NCI-H1048 (cell line): ENCODE measurements at regions not wholly inside any gene's neighbourhood (a gene's known extent, or its start where the extent isn't known, plus 50 kb on each side); places are given as distances from the start of the nearest gene placed in this dataset.
"Not testable (repeated sequence)": the region's sequence is repeated elsewhere in the genome, so short reads cannot be mapped to it uniquely, and the experiment has no call there.

Source experiments
- DNase-seq: peaks from one replicate; lab custom pipeline; 2025; lab: John Stamatoyannopoulos, UW

DNA sequence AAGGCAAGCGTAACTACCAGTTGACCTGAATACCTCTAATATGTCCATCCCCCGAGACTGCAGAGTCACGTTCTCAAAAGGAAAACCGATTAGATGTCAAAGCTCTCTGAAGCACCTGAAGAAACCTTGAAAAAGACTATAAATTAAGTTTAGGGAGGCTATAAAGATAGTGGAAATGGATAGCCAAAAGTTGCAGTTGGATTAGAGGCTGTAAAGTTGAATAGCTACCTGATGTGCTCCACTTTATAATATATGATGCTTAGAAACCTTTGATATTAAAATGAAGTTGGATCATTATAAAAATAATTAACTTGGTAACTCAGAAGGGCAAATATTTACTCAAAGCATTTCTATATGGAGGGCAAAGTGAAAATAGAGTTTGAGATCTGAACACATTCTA lies 506.6 kb upstream of the AGA start:
- no peak for DNase-seq

DNA sequence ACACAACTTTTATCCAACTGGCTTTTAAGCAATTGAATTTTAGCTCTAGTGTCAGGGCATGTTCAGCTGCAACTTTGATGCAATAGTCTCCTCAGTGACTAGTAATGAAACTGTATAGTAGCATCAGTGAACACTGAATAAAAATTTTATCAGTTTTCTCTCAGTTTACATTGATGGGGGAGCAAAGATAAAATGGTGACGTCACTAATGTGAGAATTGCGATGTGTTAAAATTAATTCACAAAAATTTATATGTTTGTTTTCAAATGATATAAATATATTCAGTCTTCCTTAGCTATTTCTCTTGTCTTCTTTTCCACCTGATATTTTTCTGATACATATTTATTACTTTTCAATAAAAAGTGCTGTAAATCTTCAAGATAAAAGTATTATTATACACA lies 508.8 kb upstream of the AGA start:
- DNase-seq, result no peak

DNA sequence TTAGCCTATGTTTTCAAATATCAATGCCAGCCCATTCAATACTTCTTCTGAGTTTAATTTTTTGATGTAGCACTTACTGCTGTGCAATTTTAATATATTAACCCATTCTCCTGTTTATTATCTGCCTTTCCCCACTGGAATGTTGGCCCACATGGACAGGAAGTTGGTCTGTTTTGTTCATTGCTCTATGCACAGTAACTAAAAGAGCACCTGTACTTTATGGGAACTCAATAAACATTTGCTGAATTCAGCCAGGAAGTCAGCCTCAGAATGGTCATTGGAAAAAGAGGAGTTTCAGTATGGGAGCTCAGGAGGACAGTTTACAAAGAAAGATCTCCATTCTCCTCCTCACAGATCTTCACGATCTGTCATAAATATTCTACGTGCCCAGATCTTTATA lies 510.5 kb upstream of the AGA start:
- no peak for DNase-seq

DNA sequence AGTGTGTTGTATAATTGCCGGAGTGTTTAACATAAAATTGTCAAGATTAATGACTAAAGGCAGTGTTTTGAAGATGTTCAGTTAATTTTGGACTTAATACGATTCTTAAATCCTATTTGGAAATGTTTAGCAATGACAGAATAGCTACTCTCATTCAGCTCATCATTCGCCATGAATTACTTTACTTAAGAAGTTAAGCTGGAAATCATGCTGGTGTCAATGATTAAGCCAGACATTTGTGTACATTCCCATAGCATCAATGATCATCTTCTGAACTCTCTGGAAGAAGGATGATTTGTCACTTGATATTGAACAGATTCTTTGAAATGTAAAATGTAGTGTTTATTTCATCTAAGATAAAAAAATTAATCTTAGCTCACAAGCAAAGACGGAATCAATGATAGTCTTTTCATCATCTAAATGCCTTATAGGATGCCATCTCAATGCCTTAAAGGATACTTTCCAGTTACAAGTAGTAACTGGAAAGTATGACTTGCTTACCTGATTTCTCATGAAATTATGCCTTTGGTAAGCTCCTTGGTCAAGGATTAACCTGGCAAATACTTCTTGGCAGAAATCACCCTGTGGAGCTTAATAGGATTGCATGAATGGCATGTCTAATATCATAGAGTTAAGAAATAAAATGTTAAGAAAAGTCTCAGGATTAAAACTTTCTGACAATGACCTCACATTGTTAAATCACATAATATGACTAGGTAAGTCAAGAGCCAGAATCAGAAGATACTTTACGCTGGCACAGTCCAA lies 515.5 kb upstream of the AGA start:
- DNase-seq, result no peak

- no peak for DNase-seq
Observed at GRCh38 chr4:177960566-177960965, 518.3 kb upstream of the AGA start.

DNA sequence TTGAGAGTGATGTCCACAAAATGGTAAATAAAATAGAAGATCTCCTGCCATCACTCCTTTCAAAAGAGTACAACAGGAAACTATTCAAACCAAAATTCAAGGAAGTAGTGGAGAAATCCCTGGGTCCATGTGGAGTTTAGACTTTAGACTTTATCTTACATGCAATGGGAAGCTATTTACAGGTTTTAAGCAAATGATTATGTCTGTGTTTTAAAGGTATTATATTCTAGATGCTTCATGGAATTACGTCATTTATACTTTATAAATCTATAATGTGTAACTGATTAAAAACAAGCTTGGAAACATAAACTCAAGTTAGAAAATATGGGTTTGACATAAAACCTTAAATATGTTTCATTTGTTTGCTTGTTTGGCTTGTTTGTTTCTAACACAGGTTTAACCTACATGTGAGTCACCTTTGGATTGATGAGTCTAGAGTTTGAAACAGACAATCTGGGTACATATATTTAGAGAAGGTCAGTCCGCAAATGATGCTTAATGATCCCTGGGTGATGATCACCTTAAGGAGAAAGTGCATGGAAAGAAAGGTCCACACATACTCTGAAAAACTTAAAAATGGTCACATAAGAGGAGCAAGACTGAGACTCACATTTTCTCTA lies 519.6 kb upstream of the AGA start:
- no peak for DNase-seq

DNA sequence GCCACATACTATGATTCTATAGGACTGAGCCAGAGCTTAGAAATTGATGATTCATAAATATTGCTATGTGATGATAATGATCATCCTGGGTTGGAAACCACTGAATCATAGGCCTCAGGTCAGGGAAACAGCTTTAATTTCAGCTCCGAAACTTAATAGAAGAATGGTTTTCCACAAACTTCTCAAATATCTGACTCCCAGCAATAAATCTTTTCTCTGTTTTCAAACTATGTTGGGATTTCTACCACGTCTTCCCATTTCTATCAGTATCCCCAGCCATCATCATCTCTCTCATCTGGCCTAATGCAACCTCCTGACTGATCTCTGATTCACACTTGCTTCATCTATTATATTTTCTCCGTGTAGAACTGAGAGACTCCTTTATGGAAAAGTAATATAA lies 521.8 kb upstream of the AGA start:
- no peak for DNase-seq

GRCh38 chr4:177964693-177965168 lies 522.5 kb upstream of the AGA start:
- DNase-seq, result no peak

DNA sequence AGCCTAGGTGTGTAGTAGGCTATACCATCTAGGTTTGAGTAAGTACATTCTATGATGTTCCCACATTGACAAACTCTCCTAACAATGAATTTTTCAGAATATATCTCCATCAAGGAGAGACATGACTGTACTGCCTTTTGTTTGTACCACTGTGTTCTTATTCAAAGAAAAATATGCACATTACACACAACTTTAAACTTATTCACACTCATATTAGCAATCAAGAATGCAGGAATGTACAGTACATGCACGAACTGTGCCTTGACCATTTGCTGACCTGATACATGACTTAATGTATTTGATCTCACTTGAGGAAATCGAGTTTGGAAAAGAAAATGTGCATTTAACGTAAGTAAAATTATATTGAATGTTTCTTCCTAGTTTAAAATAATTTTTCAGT lies 525.1 kb upstream of the AGA start:
- DNase-seq, result no peak

- no peak for DNase-seq
Observed at GRCh38 chr4:177968817-177969442, 526.7 kb upstream of the AGA start.

DNA sequence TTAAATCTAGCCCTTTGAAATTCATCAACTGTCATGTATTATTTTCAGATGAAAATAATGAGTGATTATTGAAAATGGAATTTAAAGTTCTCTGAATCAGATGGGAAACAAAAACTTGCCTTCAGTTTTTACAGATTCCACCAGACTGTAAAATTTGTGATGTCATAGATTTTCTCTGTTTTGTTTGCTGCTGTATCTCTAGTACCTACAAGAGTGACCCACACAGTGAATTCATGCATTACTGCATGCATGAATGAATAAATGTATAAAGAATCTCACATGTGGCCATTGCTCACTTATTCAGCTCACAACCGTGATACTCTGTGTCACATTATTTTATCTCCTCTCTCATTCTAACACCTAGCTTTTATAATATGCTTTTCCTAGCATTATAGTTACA lies 532.2 kb upstream of the AGA start:
- DNase-seq, result no peak

DNA sequence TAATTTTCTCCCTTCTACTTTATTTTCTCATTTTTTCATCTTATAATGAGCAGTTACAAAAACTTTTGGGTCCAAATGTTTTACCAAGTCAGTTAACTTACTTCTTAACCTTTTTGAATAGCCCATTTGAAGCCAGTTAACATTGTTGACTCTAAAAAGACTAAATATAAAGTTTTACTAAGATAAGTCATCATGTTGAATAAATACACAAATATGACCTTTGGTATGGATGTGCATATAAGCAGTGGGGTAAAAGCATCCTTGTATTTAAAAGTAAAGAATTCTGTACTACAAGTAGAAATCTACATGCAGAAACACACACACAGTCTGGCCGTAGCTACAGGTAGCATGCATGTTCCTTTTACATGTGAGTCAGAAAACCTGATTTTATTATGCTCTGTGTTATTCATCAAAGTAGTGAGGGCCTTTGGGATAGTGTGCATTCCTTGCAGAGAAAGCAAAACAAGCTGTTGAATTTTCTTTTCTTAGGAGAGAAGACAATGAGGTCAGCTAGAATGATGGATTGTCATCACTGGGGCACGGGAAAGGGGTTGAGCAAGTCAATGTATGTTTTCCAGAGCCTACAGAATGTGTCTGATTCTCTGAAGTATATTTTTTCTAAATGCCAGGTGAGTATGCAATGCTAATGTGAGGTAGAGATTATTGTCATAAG lies 533.2 kb upstream of the AGA start:
- DNase-seq, result no peak

DNA sequence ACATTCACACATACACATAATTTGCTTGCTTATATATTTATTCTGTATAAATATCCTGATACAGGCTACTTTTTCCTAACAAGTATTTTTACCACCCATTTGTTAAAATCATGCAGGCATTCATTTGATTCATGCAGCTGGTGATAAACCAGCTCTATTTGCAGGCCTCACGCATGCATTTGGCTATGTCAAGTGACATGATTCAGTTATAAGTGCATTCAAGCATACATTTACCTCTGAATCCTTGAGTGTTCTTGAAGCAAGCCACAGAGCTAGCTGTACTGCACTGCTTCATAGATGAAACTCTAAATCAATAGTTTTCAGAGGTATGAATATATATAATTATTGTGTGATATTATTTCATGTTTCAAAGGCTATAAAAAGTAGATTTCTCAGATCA lies 544.0 kb upstream of the AGA start:
- no peak for DNase-seq

- DNase-seq, result no peak
Observed at GRCh38 chr4:177987896-177988295, 545.7 kb upstream of the AGA start.

DNA sequence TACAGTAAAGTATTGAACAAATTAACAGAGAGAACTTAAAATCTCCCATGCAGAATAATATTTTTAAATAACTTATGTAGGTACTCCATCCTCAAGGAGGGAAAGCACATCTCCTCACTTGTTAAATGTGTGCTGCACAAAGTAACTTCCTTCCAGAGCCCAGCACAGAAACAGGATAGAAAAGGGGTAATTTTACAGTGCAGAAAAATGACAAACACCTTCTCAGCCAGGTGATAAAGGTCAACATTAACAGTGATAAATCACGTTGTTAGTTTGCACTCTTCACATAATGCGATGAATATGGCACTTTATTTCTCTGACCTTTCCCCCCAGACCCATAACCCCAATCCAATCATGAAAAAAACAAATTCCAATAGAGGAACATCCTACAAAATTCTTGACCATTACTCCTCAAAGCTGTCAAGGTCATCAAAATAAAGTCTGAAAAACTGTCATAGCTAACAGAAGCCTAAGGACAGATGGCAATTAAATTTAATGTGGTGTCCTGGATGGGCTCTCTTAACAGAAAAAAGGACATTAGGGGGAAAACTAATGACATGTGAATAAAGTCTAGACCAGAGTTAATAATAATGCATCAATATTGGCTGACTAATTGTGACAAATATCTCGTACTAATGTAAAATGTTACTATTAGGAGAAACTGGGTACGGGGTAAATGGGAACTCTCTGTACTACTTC lies 547.4 kb upstream of the AGA start:
- DNase-seq, result no peak

- DNase-seq, result no peak
Observed at GRCh38 chr4:178003098-178003657, 560.9 kb upstream of the AGA start.

- no peak for DNase-seq
Observed at GRCh38 chr4:178010596-178010995, 568.4 kb upstream of the AGA start.

GRCh38 chr4:178015046-178015445 lies 572.8 kb upstream of the AGA start:
- not testable (repeated sequence) for DNase-seq

GRCh38 chr4:178026999-178027398 lies 584.8 kb upstream of the AGA start:
- DNase-seq, result no peak

GRCh38 chr4:178027796-178028195 lies 585.6 kb upstream of the AGA start:
- DNase-seq, result no peak

GRCh38 chr4:178028481-178028880 lies 586.2 kb upstream of the AGA start:
- no peak for DNase-seq
